ENCODE measurements at regions not wholly inside any gene's neighbourhood (a gene's known extent, or its start where the extent isn't known, plus 50 kb on each side); places are given as distances from the start of the nearest gene placed in this dataset.

DNA sequence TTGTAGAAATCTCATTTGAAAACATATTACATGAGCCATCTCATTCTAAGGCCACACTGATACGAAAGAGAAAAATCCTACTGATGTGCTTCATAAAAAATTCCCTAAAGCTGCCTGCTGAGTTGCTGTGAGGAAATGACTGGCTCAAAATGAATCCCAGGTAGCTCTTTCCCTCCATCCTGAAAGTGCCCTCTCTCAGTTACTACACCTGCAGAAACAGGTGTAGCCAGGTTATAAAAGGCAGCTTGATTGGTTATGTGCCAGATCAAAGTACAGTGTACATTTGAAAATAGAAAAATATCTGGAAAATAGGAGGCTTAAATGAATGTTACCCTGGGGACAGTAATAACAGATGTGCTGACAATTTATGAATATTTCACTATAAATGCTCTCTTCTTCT, 833.4 kb upstream of the ADGRL4 start:
- H3K36me3 ChIP-seq (ENCODE audit: control insufficient read depth in 3 of 3, insufficient read depth in 3 of 3, low read length in 3 of 3) = no peaks in the 10 kb centered on the region
- no peak overlapping the region for H3K4me3 ChIP-seq (ENCODE audit: low read length in 3 of 3)

DNA sequence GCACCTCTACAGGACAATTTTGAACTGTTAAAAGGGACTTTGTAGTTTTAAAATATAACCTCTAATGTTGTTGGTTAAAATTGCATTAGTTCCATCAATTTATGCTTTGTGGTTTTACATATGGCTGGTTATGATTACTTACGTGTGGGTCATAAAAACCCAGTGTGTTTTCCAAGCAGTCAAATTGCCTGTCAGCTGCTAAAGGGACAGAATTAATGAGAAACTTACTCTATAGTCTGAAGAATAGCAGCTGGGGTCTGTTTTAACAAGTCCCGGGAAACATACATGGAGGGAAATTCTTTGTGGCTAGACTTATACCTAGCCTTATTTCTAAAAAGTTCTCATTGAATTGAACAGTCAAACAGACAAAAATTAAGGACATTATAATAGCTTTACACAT, 820.9 kb upstream of the ADGRL4 start:
- no peaks in the 10 kb centered on the region for H3K4me1 ChIP-seq (ENCODE audit: control insufficient read depth in 3 of 3, insufficient read depth in 3 of 3, low read length in 3 of 3)
- no peaks in the 10 kb centered on the region for H3K27me3 ChIP-seq (ENCODE audit: control insufficient read depth in 3 of 3, insufficient read depth in 3 of 3, low read length in 3 of 3)
- H3K9me3 ChIP-seq (ENCODE audit: control insufficient read depth in 3 of 3, low read length in 3 of 3) = no peaks in the 10 kb centered on the region
- no peak overlapping the region for H3K4me3 ChIP-seq (ENCODE audit: low read length in 3 of 3)
- no peak overlapping the region for H3K9ac ChIP-seq (ENCODE audit: low read depth in 1 of 3, low read length in 3 of 3)
- H3K36me3 ChIP-seq (ENCODE audit: control insufficient read depth in 3 of 3, insufficient read depth in 3 of 3, low read length in 3 of 3) = no peaks in the 10 kb centered on the region
- H3K27ac ChIP-seq (ENCODE audit: low read depth, low read length) = no peak overlapping the region

More for the DNA sequence above, 833.4 kb upstream of the ADGRL4 start:
- no peaks in the 10 kb centered on the region for H3K4me1 ChIP-seq (ENCODE audit: control insufficient read depth in 3 of 3, insufficient read depth in 3 of 3, low read length in 3 of 3)
- no peaks in the 10 kb centered on the region for H3K27me3 ChIP-seq (ENCODE audit: control insufficient read depth in 3 of 3, insufficient read depth in 3 of 3, low read length in 3 of 3)
- H3K27ac ChIP-seq (ENCODE audit: low read depth, low read length) = no peak overlapping the region
- no peaks in the 10 kb centered on the region for H3K9me3 ChIP-seq (ENCODE audit: control insufficient read depth in 3 of 3, low read length in 3 of 3)
- no peak overlapping the region for H3K9ac ChIP-seq (ENCODE audit: low read depth in 1 of 3, low read length in 3 of 3)

DNA sequence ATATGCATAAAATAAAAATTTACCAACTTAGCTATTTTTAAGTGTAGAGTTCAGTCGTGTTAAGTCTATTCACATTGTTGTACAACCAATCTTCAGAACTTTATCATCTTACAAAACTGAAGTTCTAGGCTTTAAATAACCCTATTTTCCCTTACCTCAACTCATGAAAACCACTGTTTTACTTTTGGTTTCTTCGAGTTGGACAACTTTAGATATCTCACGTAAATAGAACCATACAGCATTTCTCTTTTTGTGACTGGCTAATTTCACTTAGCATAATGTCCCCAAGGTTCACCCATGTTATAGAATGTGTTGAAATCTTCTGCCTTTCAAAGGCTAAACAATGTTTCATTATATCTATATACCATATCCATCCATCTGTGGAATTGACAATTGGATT, 819.0 kb upstream of the ADGRL4 start:
- Histone ChIP-seq H3K27me3 (ENCODE audit: control insufficient read depth in 3 of 3, insufficient read depth in 3 of 3, low read length in 3 of 3) (no peaks in the 10 kb centered on the region), H3K4me1 (ENCODE audit: control insufficient read depth in 3 of 3, insufficient read depth in 3 of 3, low read length in 3 of 3) (no peaks in the 10 kb centered on the region), H3K4me3 (ENCODE audit: low read length in 3 of 3) (no peak overlapping the region), H3K36me3 (ENCODE audit: control insufficient read depth in 3 of 3, insufficient read depth in 3 of 3, low read length in 3 of 3) (no peaks in the 10 kb centered on the region), H3K27ac (ENCODE audit: low read depth, low read length) (no peak overlapping the region), H3K9ac (ENCODE audit: low read depth in 1 of 3, low read length in 3 of 3) (no peak overlapping the region), H3K9me3 (ENCODE audit: control insufficient read depth in 3 of 3, low read length in 3 of 3) (no peaks in the 10 kb centered on the region)

DNA sequence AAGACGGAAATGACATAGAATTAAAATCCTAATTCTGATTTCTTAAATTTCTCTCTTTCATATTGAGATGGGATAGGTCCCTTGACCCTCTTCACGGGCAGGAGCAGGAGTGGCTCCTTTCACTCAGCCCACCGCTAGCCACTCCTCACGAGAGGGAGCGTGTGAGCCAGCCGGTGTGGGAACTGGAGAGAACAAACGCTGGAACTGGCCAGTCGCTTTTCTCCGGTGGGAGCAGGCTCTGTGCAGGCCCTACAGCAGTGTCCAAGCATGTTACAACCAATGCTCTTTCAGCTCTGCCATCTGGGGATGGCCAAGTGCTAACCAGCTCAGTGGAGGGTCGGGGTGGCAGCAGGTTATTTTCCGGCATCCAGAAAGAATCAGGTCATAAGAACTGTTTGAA, 815.5 kb upstream of the ADGRL4 start:
- H3K27ac ChIP-seq (ENCODE audit: low read depth, low read length) = no peak overlapping the region
- no peaks in the 10 kb centered on the region for H3K9me3 ChIP-seq (ENCODE audit: control insufficient read depth in 3 of 3, low read length in 3 of 3)
- H3K4me3 ChIP-seq (ENCODE audit: low read length in 3 of 3) = no peak overlapping the region
- H3K9ac ChIP-seq (ENCODE audit: low read depth in 1 of 3, low read length in 3 of 3) = no peak overlapping the region
- H3K36me3 ChIP-seq (ENCODE audit: control insufficient read depth in 3 of 3, insufficient read depth in 3 of 3, low read length in 3 of 3) = no peaks in the 10 kb centered on the region
- H3K4me1 ChIP-seq (ENCODE audit: control insufficient read depth in 3 of 3, insufficient read depth in 3 of 3, low read length in 3 of 3) = no peaks in the 10 kb centered on the region
- no peaks in the 10 kb centered on the region for H3K27me3 ChIP-seq (ENCODE audit: control insufficient read depth in 3 of 3, insufficient read depth in 3 of 3, low read length in 3 of 3)

- Histone ChIP-seq H3K27ac (ENCODE audit: low read depth, low read length) (no peak overlapping the region), H3K27me3 (ENCODE audit: control insufficient read depth in 3 of 3, insufficient read depth in 3 of 3, low read length in 3 of 3) (no peaks in the 10 kb centered on the region), H3K9me3 (ENCODE audit: control insufficient read depth in 3 of 3, low read length in 3 of 3) (no peaks in the 10 kb centered on the region), H3K36me3 (ENCODE audit: control insufficient read depth in 3 of 3, insufficient read depth in 3 of 3, low read length in 3 of 3) (no peaks in the 10 kb centered on the region), H3K4me1 (ENCODE audit: control insufficient read depth in 3 of 3, insufficient read depth in 3 of 3, low read length in 3 of 3) (no peaks in the 10 kb centered on the region), H3K9ac (ENCODE audit: low read depth in 1 of 3, low read length in 3 of 3) (no peak overlapping the region), H3K4me3 (ENCODE audit: low read length in 3 of 3) (no peak overlapping the region)
These were observed 812.6 kb upstream of the ADGRL4 start for GRCh38 chr1:79819140-79819539.

- H3K27me3 ChIP-seq (ENCODE audit: control insufficient read depth in 3 of 3, insufficient read depth in 3 of 3, low read length in 3 of 3) = no peaks in the 10 kb centered on the region
- H3K36me3 ChIP-seq (ENCODE audit: control insufficient read depth in 3 of 3, insufficient read depth in 3 of 3, low read length in 3 of 3) = no peaks in the 10 kb centered on the region
- H3K9me3 ChIP-seq (ENCODE audit: control insufficient read depth in 3 of 3, low read length in 3 of 3) = no peaks in the 10 kb centered on the region
- H3K9ac ChIP-seq (ENCODE audit: low read depth in 1 of 3, low read length in 3 of 3) = no peak overlapping the region
- no peak overlapping the region for H3K27ac ChIP-seq (ENCODE audit: low read depth, low read length)
- no peaks in the 10 kb centered on the region for H3K4me1 ChIP-seq (ENCODE audit: control insufficient read depth in 3 of 3, insufficient read depth in 3 of 3, low read length in 3 of 3)
- H3K4me3 ChIP-seq (ENCODE audit: low read length in 3 of 3) = no peak overlapping the region
These were observed 810.6 kb upstream of the ADGRL4 start for GRCh38 chr1:79817031-79817560.

DNA sequence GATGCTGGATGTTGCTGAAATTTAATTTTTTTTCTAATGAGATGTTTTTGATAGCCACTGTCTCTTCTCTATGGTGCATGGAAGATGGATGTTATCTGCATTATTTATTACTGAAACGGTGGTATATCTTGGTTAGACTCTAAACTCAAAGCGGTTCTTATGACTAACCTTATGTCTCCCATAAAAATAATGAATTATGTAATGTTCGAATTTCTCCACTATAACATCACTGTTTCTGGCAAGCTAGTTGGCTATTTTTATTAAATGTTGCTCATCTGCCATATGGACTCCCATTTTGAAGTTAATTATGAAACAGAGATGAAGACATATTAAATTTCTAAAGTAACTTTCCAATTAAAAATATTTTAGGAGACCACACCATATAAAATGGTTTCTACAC, 808.6 kb upstream of the ADGRL4 start:
- no peak overlapping the region for H3K4me3 ChIP-seq (ENCODE audit: low read length in 3 of 3)
- H3K9me3 ChIP-seq (ENCODE audit: control insufficient read depth in 3 of 3, low read length in 3 of 3) = no peaks in the 10 kb centered on the region
- H3K36me3 ChIP-seq (ENCODE audit: control insufficient read depth in 3 of 3, insufficient read depth in 3 of 3, low read length in 3 of 3) = no peaks in the 10 kb centered on the region
- no peak overlapping the region for H3K9ac ChIP-seq (ENCODE audit: low read depth in 1 of 3, low read length in 3 of 3)
- H3K4me1 ChIP-seq (ENCODE audit: control insufficient read depth in 3 of 3, insufficient read depth in 3 of 3, low read length in 3 of 3) = no peaks in the 10 kb centered on the region
- no peaks in the 10 kb centered on the region for H3K27me3 ChIP-seq (ENCODE audit: control insufficient read depth in 3 of 3, insufficient read depth in 3 of 3, low read length in 3 of 3)
- H3K27ac ChIP-seq (ENCODE audit: low read depth, low read length) = no peak overlapping the region

GRCh38 chr1:79811173-79811572, 804.6 kb upstream of the ADGRL4 start:
- Histone ChIP-seq H3K27me3 (ENCODE audit: control insufficient read depth in 3 of 3, insufficient read depth in 3 of 3, low read length in 3 of 3) (no peaks in the 10 kb centered on the region), H3K9ac (ENCODE audit: low read depth in 1 of 3, low read length in 3 of 3) (no peak overlapping the region), H3K4me1 (ENCODE audit: control insufficient read depth in 3 of 3, insufficient read depth in 3 of 3, low read length in 3 of 3) (no peaks in the 10 kb centered on the region), H3K27ac (ENCODE audit: low read depth, low read length) (no peak overlapping the region), H3K4me3 (ENCODE audit: low read length in 3 of 3) (no peak overlapping the region), H3K36me3 (ENCODE audit: control insufficient read depth in 3 of 3, insufficient read depth in 3 of 3, low read length in 3 of 3) (no peaks in the 10 kb centered on the region), H3K9me3 (ENCODE audit: control insufficient read depth in 3 of 3, low read length in 3 of 3) (no peaks in the 10 kb centered on the region)

- H3K9me3 ChIP-seq (ENCODE audit: control insufficient read depth in 3 of 3, low read length in 3 of 3) = no peaks in the 10 kb centered on the region
- H3K4me1 ChIP-seq (ENCODE audit: control insufficient read depth in 3 of 3, insufficient read depth in 3 of 3, low read length in 3 of 3) = no peaks in the 10 kb centered on the region
- H3K36me3 ChIP-seq (ENCODE audit: control insufficient read depth in 3 of 3, insufficient read depth in 3 of 3, low read length in 3 of 3) = no peaks in the 10 kb centered on the region
- no peak overlapping the region for H3K27ac ChIP-seq (ENCODE audit: low read depth, low read length)
- H3K4me3 ChIP-seq (ENCODE audit: low read length in 3 of 3) = no peak overlapping the region
- no peak overlapping the region for H3K9ac ChIP-seq (ENCODE audit: low read depth in 1 of 3, low read length in 3 of 3)
- H3K27me3 ChIP-seq (ENCODE audit: control insufficient read depth in 3 of 3, insufficient read depth in 3 of 3, low read length in 3 of 3) = no peaks in the 10 kb centered on the region
These were observed 802.4 kb upstream of the ADGRL4 start for GRCh38 chr1:79808816-79809475.

DNA sequence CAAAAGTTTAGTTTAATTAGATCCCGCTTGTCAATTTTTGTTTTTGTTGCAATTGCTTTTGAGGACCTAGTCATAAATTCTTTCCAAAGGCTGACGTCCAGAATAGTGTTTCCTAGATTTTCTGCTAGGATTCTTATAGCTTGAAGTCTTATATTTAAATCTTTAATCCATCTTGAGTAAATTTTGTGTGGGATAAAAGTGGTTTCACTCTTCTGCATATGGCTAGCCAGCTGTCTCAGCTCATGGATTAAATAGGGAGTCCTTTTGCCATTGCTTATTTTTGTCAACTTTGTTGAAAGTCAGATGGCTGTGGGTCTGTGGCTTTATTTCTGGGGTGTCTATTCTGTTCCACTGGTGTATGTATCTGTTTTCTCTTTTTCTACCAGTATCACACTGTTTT, 801.3 kb upstream of the ADGRL4 start:
- Histone ChIP-seq H3K4me3 (ENCODE audit: low read length in 3 of 3) (no peak overlapping the region), H3K9ac (ENCODE audit: low read depth in 1 of 3, low read length in 3 of 3) (no peak overlapping the region), H3K27me3 (ENCODE audit: control insufficient read depth in 3 of 3, insufficient read depth in 3 of 3, low read length in 3 of 3) (no peaks in the 10 kb centered on the region), H3K9me3 (ENCODE audit: control insufficient read depth in 3 of 3, low read length in 3 of 3) (no peaks in the 10 kb centered on the region), H3K27ac (ENCODE audit: low read depth, low read length) (no peak overlapping the region), H3K4me1 (ENCODE audit: control insufficient read depth in 3 of 3, insufficient read depth in 3 of 3, low read length in 3 of 3) (no peaks in the 10 kb centered on the region), H3K36me3 (ENCODE audit: control insufficient read depth in 3 of 3, insufficient read depth in 3 of 3, low read length in 3 of 3) (no peaks in the 10 kb centered on the region)
